ENCODE measurements at regions not wholly inside any gene's neighbourhood (a gene's known extent, or its start where the extent isn't known, plus 50 kb on each side); places are given as distances from the start of the nearest gene placed in this dataset.

- TF ChIP-seq CTCF (IDR thresholded peaks at IDR 0.05; ENCODE audit: poor library complexity) (no peak), EZH2phosphoT487 (IDR thresholded peaks at IDR 0.05; ENCODE audit: low read depth, severe bottlenecking, unreplicated experiment) (no peak)
Measured at GRCh38 chr3:110504901-110505300, 566.7 kb upstream of the NECTIN3 start.
